Prostate gland (tissue), 2 donors: ENCODE measurements at regions not wholly inside any gene's neighbourhood (a gene's known extent, or its start where the extent isn't known, plus 50 kb on each side); places are given as distances from the start of the nearest gene placed in this dataset.
"Not testable (repeated sequence)": the region's sequence is repeated elsewhere in the genome, so short reads cannot be mapped to it uniquely, and the experiment has no call there.

Source experiments
- DNase-seq: peaks from one replicate; pipeline ENCODE4 v3.0.0-alpha.2; 2019; ENCODE audit warnings: low spot score
- H3K27ac ChIP-seq, 2 donors: fragments of 200-600 bp; sonication (generic); 2 replicates each; pipeline ENCODE4 v1.5.1; 2017 to 2019
- H3K27me3 ChIP-seq: fragments of 200-600 bp; sonication (generic); replicated peaks from 2 replicates; pipeline ENCODE4 v1.5.1; 2019; ENCODE audit not compliant: insufficient read depth
- H3K36me3 ChIP-seq, 2 donors: fragments of 200-600 bp; sonication (generic); 1 replicate in 1 of 2; 2 replicates in 1 of 2; pipeline versions ENCODE4 v1.5.1 to v1.8.1; 2017 to 2019
- H3K4me1 ChIP-seq: fragments of 200-600 bp; sonication (generic); replicated peaks from 2 replicates; pipeline ENCODE4 v1.5.1; 2019
- H3K4me3 ChIP-seq, 2 donors: fragments of 200-600 bp; sonication (generic); 2 replicates each; pipeline ENCODE4 v1.5.1; 2017 to 2019
- H3K9me3 ChIP-seq: fragments of 200-600 bp; sonication (generic); 2 replicates; pipeline ENCODE4 v1.5.1; 2017
- POLR2A ChIP-seq: fragments of 450-650 bp; IDR thresholded peaks from one replicate; pipeline ENCODE4 v1.6.1; 2016; ENCODE audit warnings: antibody characterized with exemption, mild to moderate bottlenecking
- POLR2AphosphoS5 ChIP-seq: sonication (generic); formaldehyde crosslinking; IDR thresholded peaks from one replicate; pipeline ENCODE4 v1.6.1; 2017; ENCODE audit warnings: antibody characterized with exemption
- WGBS: methylation state at CpG from one replicate; pipeline ENCODE4 v1.1.5; 2018; 5-methylcytosine and 5-hydroxymethylcytosine counted together
- intact Hi-C: fragments of 100-400 bp; cut with DNase I; formaldehyde crosslinking; loops from one replicate; pipeline ENCODE4 v1.14.2; 2022
- TF ChIP-seq, protein P1 (sequence below), 4 experiments: fragments of 200-600 bp in 2 of 4; fragments of 450-650 bp in 2 of 4; sonication (generic) in 2 of 4; IDR thresholded peaks; 1 replicate in 3 of 4; 2 replicates in 1 of 4; pipeline ENCODE4 v1.5.1; 2016 to 2019; ENCODE audit warnings: antibody characterized with exemption in 4 of 4, mild to moderate bottlenecking in 2 of 4, moderate library complexity in 2 of 4

GRCh38 chr14:25833341-25834126, 764.3 kb downstream of the NOVA1 start:
- TF ChIP-seq POLR2AphosphoS5 (no peak), POLR2A (no peak)
- TF ChIP-seq, protein P1, sequence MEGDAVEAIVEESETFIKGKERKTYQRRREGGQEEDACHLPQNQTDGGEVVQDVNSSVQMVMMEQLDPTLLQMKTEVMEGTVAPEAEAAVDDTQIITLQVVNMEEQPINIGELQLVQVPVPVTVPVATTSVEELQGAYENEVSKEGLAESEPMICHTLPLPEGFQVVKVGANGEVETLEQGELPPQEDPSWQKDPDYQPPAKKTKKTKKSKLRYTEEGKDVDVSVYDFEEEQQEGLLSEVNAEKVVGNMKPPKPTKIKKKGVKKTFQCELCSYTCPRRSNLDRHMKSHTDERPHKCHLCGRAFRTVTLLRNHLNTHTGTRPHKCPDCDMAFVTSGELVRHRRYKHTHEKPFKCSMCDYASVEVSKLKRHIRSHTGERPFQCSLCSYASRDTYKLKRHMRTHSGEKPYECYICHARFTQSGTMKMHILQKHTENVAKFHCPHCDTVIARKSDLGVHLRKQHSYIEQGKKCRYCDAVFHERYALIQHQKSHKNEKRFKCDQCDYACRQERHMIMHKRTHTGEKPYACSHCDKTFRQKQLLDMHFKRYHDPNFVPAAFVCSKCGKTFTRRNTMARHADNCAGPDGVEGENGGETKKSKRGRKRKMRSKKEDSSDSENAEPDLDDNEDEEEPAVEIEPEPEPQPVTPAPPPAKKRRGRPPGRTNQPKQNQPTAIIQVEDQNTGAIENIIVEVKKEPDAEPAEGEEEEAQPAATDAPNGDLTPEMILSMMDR (IDR thresholded peaks at IDR 0.05): peak in 2 of 4 experiments; percentile 9 to 39
- DNase-seq: peak; percentile 4
- Histone ChIP-seq H3K27me3 (no peaks in the 10 kb centered on the region), H3K4me1 (no peaks in the 10 kb centered on the region), H3K4me3 (no peak overlapping the region), H3K27ac (no peak overlapping the region), H3K9me3 (no peaks in the 10 kb centered on the region), H3K36me3 (no peaks in the 10 kb centered on the region)
- intact Hi-C loops: no loop called here
- 60% methylated on average over 12 of the region's 12 CpGs for WGBS

DNA sequence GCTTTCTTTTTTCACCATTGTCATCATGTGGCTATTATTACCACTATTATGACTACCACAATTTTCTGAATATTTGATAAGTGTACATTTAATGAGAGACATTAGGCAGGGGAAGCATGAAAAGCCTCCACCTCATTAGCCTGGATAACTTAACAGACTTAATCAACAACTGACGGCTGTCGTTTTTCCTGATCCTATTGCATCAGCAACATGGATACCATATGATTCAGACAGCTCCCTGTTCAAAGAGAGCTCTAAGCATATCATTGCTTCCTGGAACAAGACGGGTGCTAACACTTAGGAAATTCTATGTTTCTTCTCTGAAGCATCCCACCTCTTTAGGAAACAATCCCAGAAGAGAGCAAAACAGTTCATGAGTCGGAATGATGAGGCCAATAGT, 765.2 kb downstream of the NOVA1 start:
- intact Hi-C loops: no loop called here
- no peak overlapping the region for H3K4me3 ChIP-seq
- no peaks in the 10 kb centered on the region for H3K27me3 ChIP-seq
- no peak overlapping the region for H3K27ac ChIP-seq
- H3K9me3 ChIP-seq: no peaks in the 10 kb centered on the region
- TF ChIP-seq POLR2AphosphoS5: no peak
- TF ChIP-seq POLR2A: no peak
- TF ChIP-seq, protein P1 (IDR thresholded peaks at IDR 0.05): no peak
- 83% methylated on average over 4 of the region's 4 CpGs for WGBS
- H3K4me1 ChIP-seq: no peaks in the 10 kb centered on the region
- no peaks in the 10 kb centered on the region for H3K36me3 ChIP-seq
- no peak for DNase-seq

- Histone ChIP-seq H3K27me3 (no peaks in the 10 kb centered on the region), H3K4me3 (no peak overlapping the region), H3K27ac (no peak overlapping the region), H3K4me1 (no peaks in the 10 kb centered on the region), H3K36me3 (no peaks in the 10 kb centered on the region), H3K9me3 (no peaks in the 10 kb centered on the region)
- 93% methylated on average over 4 of the region's 4 CpGs for WGBS
- no peak for DNase-seq
- TF ChIP-seq POLR2AphosphoS5 (no peak), POLR2A (no peak)
- TF ChIP-seq, protein P1 (IDR thresholded peaks at IDR 0.05): no peak
- intact Hi-C loops: no loop called here
Observed at GRCh38 chr14:25828562-25828961, 769.3 kb downstream of the NOVA1 start.

DNA sequence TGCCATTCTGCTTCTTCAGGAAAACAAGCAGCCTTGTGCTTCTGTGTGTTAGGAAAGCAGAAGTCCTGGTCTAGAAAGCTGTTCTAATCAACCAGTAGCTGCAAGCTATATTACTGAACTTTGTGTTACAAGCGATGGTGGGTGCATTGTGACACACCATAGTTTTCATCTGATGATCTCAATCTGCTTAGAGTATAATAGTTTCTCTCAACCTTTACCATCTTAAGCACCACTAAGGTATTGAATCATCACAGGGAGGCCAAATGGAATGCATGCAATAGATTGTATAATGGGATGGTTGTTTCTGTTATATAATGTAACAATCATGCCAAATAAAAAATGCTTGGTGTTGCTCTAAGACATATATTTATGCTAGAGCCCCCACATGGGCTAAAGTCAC, 771.7 kb downstream of the NOVA1 start:
- intact Hi-C loops: no loop called here
- TF ChIP-seq POLR2AphosphoS5: no peak
- TF ChIP-seq, protein P1 (IDR thresholded peaks at IDR 0.05): no peak
- no peak for TF ChIP-seq POLR2A
- 89% methylated on average over 1 of the region's 1 CpG for WGBS
- Histone ChIP-seq H3K4me3 (no peak overlapping the region), H3K36me3 (no peaks in the 10 kb centered on the region), H3K4me1 (no peaks in the 10 kb centered on the region), H3K9me3 (no peaks in the 10 kb centered on the region), H3K27me3 (no peaks in the 10 kb centered on the region), H3K27ac (no peak overlapping the region)
- DNase-seq: no peak

GRCh38 chr14:25820368-25820767, 770.4 kb upstream of the STXBP6 start:
- H3K27me3 ChIP-seq: no peaks in the 10 kb centered on the region
- H3K9me3 ChIP-seq: no peaks in the 10 kb centered on the region
- intact Hi-C loops: no loop called here
- H3K4me3 ChIP-seq: no peak overlapping the region
- H3K27ac ChIP-seq: no peak overlapping the region
- H3K36me3 ChIP-seq: no peaks in the 10 kb centered on the region
- no peak for TF ChIP-seq POLR2A
- no peak for TF ChIP-seq POLR2AphosphoS5
- TF ChIP-seq, protein P1 (IDR thresholded peaks at IDR 0.05): no peak
- H3K4me1 ChIP-seq: no peaks in the 10 kb centered on the region
- DNase-seq: no peak
- WGBS: 96% methylated on average over 1 of the region's 1 CpG

- H3K4me1 ChIP-seq, H3K27ac ChIP-seq, H3K4me3 ChIP-seq, H3K36me3 ChIP-seq, H3K27me3 ChIP-seq, intact Hi-C loops, DNase-seq, H3K9me3 ChIP-seq: not testable (repeated sequence)
- 84% methylated on average over 3 of the region's 3 CpGs for WGBS
Observed at GRCh38 chr14:25814622-25815021, 764.7 kb upstream of the STXBP6 start.
